Neural crest cell (in vitro differentiated cells): ENCODE measurements at regions not wholly inside any gene's neighbourhood (a gene's known extent, or its start where the extent isn't known, plus 50 kb on each side); places are given as distances from the start of the nearest gene placed in this dataset.
"Not testable (repeated sequence)": the region's sequence is repeated elsewhere in the genome, so short reads cannot be mapped to it uniquely, and the experiment has no call there.

Experiments
- DNase-seq: peaks from one replicate; pipeline ENCODE4 v3.0.0; 2021; ENCODE audit warnings: low read depth, mixed read lengths, low spot score
- H3K27ac Mint-ChIP-seq: one replicate; pipeline ENCODE4 v1.8.0; 2021; ENCODE audit warnings: mild to moderate bottlenecking, mixed read lengths; ENCODE audit not compliant: unreplicated experiment
- H3K27me3 Mint-ChIP-seq: 2 replicates; pipeline ENCODE4 v1.8.0; 2021; ENCODE audit warnings: low read depth, mild to moderate bottlenecking, mixed read lengths
- H3K36me3 Mint-ChIP-seq: 2 replicates; pipeline ENCODE4 v1.8.0; 2021; ENCODE audit warnings: low read depth, mild to moderate bottlenecking, mixed read lengths
- H3K4me1 Mint-ChIP-seq: 2 replicates; pipeline ENCODE4 v1.8.0; 2021; ENCODE audit warnings: mixed read lengths
- H3K4me3 Mint-ChIP-seq: one replicate; pipeline ENCODE4 v1.8.0; 2021; ENCODE audit warnings: mild to moderate bottlenecking, mixed read lengths
- H3K9me3 Mint-ChIP-seq: 2 replicates; pipeline ENCODE4 v1.8.0; 2021; ENCODE audit warnings: mixed read lengths
- TF ChIP-seq, protein P1 (sequence below): fragments of 200-600 bp; sonication (generic); conservative IDR thresholded peaks from 2 replicates; pipeline ENCODE4 v1.5.0; 2021; ENCODE audit warnings: antibody characterized with exemption, mild to moderate bottlenecking

DNA sequence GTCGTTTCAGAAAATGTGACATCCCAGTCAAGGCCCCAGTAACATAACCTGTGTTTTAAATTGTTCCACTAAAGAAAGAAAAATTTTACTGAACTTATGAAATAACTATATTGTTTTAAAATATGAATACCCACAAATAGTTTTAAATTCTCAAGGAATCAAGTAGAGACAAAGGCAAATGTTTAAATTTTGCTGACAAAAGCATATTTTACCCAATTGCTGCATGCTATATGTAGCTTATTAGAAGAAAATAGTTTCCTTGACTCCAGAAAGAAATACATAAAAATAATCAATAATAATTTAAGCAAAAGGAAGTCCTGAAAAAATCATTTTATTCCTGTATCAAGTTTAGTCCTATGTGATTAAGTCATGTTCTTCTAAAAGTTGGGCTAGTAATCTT lies 481.3 kb upstream of the ADGRL3 start:
- no peak for DNase-seq
- H3K27ac Mint-ChIP-seq = no peak overlapping the region
- no peak overlapping the region for H3K4me3 Mint-ChIP-seq
- H3K9me3 Mint-ChIP-seq = no peaks in the 10 kb centered on the region
- H3K4me1 Mint-ChIP-seq = no peaks in the 10 kb centered on the region
- no peaks in the 10 kb centered on the region for H3K36me3 Mint-ChIP-seq
- TF ChIP-seq, protein P1, sequence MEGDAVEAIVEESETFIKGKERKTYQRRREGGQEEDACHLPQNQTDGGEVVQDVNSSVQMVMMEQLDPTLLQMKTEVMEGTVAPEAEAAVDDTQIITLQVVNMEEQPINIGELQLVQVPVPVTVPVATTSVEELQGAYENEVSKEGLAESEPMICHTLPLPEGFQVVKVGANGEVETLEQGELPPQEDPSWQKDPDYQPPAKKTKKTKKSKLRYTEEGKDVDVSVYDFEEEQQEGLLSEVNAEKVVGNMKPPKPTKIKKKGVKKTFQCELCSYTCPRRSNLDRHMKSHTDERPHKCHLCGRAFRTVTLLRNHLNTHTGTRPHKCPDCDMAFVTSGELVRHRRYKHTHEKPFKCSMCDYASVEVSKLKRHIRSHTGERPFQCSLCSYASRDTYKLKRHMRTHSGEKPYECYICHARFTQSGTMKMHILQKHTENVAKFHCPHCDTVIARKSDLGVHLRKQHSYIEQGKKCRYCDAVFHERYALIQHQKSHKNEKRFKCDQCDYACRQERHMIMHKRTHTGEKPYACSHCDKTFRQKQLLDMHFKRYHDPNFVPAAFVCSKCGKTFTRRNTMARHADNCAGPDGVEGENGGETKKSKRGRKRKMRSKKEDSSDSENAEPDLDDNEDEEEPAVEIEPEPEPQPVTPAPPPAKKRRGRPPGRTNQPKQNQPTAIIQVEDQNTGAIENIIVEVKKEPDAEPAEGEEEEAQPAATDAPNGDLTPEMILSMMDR = no peak
- no peaks in the 10 kb centered on the region for H3K27me3 Mint-ChIP-seq

DNA sequence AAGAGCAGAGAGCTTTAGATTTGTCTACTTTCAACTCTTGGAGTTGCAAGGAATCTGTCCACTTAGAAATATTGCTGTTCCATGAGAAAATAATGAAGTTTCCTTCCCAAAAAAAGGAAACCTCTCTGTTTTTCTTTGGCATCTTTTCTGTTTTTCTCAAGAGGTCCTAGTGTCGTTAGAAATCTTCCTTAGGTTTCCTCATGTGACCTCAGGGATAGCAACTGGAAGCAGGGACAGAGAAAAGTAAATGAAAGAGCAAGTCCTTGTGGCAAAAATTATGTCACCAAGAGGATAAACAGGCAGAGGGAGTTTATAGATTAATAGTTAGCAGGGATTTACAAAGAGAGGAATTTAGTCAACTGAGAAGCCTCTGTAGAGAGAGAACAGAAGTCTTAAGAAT lies 478.4 kb upstream of the ADGRL3 start:
- no peak for DNase-seq
- no peaks in the 10 kb centered on the region for H3K27me3 Mint-ChIP-seq
- no peak overlapping the region for H3K4me3 Mint-ChIP-seq
- H3K36me3 Mint-ChIP-seq = no peaks in the 10 kb centered on the region
- no peaks in the 10 kb centered on the region for H3K9me3 Mint-ChIP-seq
- no peak overlapping the region for H3K27ac Mint-ChIP-seq
- TF ChIP-seq, protein P1 = no peak
- H3K4me1 Mint-ChIP-seq = no peaks in the 10 kb centered on the region

DNA sequence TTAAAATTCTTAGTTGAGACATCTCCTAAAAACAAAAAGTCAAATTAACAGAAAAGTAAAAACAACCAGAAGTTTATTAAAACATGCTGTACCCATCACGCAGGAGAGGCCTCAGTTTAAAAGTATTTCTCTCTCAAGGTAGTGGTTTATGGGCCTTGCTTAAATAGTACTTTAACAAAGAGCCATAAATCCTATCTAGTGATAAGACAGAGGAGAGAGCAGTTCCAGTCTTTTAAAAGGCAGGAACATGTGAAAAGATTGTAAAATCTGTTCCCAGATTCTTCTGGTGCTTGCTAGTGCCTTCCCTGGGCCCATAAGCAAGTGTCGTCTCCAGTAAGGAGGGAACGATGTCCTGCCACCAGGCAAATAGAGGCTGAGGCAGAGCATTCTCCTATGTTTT lies 476.3 kb upstream of the ADGRL3 start:
- TF ChIP-seq, protein P1 = no peak
- no peak for DNase-seq
- peaks cover 5% of the 10 kb centered on the region for H3K9me3 Mint-ChIP-seq
- H3K4me3 Mint-ChIP-seq = no peak overlapping the region
- H3K36me3 Mint-ChIP-seq = no peaks in the 10 kb centered on the region
- H3K27ac Mint-ChIP-seq = no peak overlapping the region
- H3K4me1 Mint-ChIP-seq = no peaks in the 10 kb centered on the region
- no peaks in the 10 kb centered on the region for H3K27me3 Mint-ChIP-seq

DNA sequence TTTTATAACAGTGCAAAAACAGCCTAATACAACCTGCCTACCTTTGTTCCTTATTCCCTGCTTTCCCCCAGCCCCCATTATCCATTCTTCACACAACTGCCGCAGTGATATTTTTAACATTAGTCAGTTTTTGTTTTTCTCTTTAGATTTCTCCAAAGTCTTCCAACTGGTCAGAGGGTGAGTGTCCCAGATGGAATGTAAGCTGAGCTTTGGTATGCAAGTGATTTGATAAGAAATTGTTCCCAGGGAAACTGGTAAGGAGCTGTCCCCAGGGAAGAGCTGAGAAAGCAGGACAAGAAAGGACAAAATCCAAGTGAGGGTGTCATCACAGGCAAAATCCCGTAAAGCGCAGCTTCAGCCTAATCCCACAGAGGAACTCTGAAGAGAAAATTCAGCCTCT lies 475.5 kb upstream of the ADGRL3 start:
- H3K36me3 Mint-ChIP-seq = no peaks in the 10 kb centered on the region
- H3K27ac Mint-ChIP-seq = no peak overlapping the region
- TF ChIP-seq, protein P1 = no peak

DNA sequence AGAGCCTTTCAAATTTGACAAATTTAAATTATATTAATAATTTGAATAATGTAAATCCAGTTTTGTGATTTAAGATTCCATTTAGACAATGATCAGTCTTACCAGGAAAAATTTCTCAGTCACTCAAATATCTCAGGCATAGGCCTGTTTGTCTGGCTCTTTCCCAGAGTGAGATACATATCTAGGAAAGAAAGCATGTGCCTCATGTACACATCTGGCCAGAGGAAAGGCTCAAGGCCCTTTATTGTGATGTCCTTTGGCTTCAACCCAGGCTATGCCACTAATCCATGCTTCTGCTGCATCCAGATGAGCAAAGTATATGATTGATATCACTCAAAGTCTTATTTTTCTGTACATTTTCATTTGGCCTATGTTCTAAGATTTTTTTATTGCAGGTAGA lies 473.3 kb upstream of the ADGRL3 start:
- no peak for DNase-seq
- TF ChIP-seq, protein P1 = no peak
- H3K27ac Mint-ChIP-seq = no peak overlapping the region

More for the DNA sequence above, 475.5 kb upstream of the ADGRL3 start:
- no peaks in the 10 kb centered on the region for H3K27me3 Mint-ChIP-seq
- no peaks in the 10 kb centered on the region for H3K4me1 Mint-ChIP-seq
- no peak for DNase-seq
- H3K9me3 Mint-ChIP-seq = peaks cover 6% of the 10 kb centered on the region
- no peak overlapping the region for H3K4me3 Mint-ChIP-seq

DNA sequence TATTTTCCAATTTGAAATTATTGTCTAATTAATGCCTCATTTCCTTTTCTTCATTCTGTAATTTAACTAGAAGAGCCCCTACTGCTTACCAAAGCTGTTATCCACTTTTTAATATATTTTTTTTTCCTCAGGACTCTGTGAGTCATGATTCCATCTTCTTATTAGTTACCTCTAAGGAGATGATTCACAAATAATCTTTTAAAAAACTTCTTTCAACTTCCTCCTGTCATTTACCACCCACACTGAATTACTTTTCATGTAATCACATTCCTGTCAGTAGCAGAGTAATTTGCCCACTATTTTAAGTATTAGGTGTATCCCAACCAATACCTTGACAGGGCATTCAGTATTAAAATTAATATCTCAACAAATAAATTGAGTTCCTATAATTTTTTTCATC lies 470.9 kb upstream of the ADGRL3 start:
- H3K27me3 Mint-ChIP-seq = no peaks in the 10 kb centered on the region
- TF ChIP-seq, protein P1 = no peak
- H3K36me3 Mint-ChIP-seq = no peaks in the 10 kb centered on the region
- no peak overlapping the region for H3K4me3 Mint-ChIP-seq
- no peaks in the 10 kb centered on the region for H3K4me1 Mint-ChIP-seq
- H3K9me3 Mint-ChIP-seq = peaks cover 9% of the 10 kb centered on the region
- no peak for DNase-seq
- no peak overlapping the region for H3K27ac Mint-ChIP-seq

More for the DNA sequence above, 473.3 kb upstream of the ADGRL3 start:
- peaks cover 6% of the 10 kb centered on the region for H3K9me3 Mint-ChIP-seq
- H3K36me3 Mint-ChIP-seq = no peaks in the 10 kb centered on the region
- no peaks in the 10 kb centered on the region for H3K4me1 Mint-ChIP-seq
- H3K4me3 Mint-ChIP-seq = no peak overlapping the region
- no peaks in the 10 kb centered on the region for H3K27me3 Mint-ChIP-seq

DNA sequence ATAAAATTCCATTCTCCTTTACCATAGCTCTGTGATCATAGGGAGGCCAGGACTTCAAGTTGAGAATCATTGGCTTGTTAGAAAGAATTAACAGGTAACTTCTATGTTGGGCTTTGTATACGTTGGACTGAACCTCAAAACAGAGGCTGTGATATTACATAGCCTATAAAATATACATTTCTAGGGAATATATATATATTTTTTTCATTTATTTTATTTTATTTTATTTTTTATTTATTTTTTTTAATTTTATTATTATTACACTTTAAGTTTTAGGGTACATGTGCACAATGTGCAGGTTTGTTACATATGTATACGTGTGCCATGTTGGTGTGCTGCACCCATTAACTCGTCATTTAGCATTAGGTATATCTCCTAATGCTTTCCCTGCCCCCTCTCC lies 470.4 kb upstream of the ADGRL3 start:
- not testable (repeated sequence) for H3K4me1 Mint-ChIP-seq, DNase-seq, H3K27ac Mint-ChIP-seq, H3K4me3 Mint-ChIP-seq, H3K36me3 Mint-ChIP-seq, H3K27me3 Mint-ChIP-seq
- H3K9me3 Mint-ChIP-seq = peaks cover 12% of the 10 kb centered on the region
